ENCODE measurements at regions not wholly inside any gene's neighbourhood (a gene's known extent, or its start where the extent isn't known, plus 50 kb on each side); places are given as distances from the start of the nearest gene placed in this dataset.

DNA sequence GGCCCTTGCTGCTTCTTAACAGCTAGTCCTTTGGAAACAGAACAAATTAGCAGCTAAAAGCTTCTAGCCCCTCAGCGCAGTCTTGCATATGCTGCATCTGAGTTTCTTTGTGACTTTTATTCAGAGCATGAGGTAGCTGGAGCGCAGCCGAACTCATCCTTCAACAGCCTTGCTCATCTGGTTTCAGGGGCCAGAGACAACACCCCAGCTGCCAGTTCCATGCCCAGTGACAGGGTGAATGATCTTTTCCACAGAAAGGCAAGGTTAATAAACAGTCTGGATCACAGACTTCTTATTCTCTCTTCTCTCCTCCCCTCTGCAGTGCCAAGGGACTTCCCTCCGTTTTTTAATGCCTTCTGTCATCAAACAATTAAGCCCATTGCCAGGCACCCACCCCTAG is 216.6 kb upstream of the INTU start:
- H3K4me3 ChIP-seq = no peak overlapping the region
- no peak overlapping the region for H3K27ac ChIP-seq
- TF ChIP-seq, protein P1, sequence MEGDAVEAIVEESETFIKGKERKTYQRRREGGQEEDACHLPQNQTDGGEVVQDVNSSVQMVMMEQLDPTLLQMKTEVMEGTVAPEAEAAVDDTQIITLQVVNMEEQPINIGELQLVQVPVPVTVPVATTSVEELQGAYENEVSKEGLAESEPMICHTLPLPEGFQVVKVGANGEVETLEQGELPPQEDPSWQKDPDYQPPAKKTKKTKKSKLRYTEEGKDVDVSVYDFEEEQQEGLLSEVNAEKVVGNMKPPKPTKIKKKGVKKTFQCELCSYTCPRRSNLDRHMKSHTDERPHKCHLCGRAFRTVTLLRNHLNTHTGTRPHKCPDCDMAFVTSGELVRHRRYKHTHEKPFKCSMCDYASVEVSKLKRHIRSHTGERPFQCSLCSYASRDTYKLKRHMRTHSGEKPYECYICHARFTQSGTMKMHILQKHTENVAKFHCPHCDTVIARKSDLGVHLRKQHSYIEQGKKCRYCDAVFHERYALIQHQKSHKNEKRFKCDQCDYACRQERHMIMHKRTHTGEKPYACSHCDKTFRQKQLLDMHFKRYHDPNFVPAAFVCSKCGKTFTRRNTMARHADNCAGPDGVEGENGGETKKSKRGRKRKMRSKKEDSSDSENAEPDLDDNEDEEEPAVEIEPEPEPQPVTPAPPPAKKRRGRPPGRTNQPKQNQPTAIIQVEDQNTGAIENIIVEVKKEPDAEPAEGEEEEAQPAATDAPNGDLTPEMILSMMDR (IDR thresholded peaks at IDR 0.05) = no peak
- TF ChIP-seq POLR2A (IDR thresholded peaks at IDR 0.05) (no peak), EP300 (IDR thresholded peaks at IDR 0.05) (no peak), POLR2AphosphoS5 (IDR thresholded peaks at IDR 0.05) (no peak)
- ATAC-seq = no peak
- H3K9me3 ChIP-seq = no peaks in the 10 kb centered on the region
- WGBS, 2 donors (ENCODE audit: low coverage in 1 of 2) = 69 to 74% methylated on average over 3 to 4 of the region's 4 CpGs
- H3K4me1 ChIP-seq = peaks cover 0 to 55% (median 5%) of the 10 kb centered on the region in 3 donors
- no peaks in the 10 kb centered on the region for H3K27me3 ChIP-seq
- no peaks in the 10 kb centered on the region for H3K36me3 ChIP-seq

DNA sequence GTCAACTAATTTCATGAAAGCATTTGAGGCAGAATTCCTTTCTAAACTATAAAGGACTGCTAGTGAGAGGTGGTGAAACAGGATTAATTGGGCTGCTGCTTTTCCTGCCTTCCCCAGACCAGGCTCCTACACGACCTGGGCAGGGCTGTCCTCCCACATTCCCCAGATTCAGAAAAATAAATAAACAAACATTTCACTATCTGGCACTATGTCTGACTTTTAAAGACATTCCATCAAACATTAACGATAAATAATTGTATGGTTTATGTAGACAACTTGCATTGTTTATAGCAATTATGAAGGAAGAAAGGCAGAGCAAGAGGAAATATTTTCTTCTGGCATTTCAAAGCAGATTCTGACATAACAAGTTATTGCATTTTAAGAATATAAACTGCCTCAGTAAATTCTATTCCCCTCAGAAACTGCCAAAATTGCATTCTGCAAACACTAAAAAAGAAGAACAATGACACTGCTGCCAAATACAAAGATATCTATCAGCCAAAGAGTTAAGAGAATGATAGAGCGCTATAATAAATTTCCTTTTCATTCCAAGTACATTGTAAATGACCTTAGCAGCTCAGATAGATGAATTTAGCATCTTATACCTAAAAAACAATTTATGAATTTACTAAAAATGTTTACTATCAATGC is 214.7 kb upstream of the INTU start:
- H3K36me3 ChIP-seq = no peaks in the 10 kb centered on the region
- no peaks in the 10 kb centered on the region for H3K27me3 ChIP-seq
- TF ChIP-seq, protein P1 (IDR thresholded peaks at IDR 0.05) = no peak
- TF ChIP-seq POLR2AphosphoS5 (IDR thresholded peaks at IDR 0.05) (no peak), POLR2A (IDR thresholded peaks at IDR 0.05) (no peak), EP300 (IDR thresholded peaks at IDR 0.05) (no peak)
- 22 to 49% methylated on average over 2 to 3 of the region's 3 CpGs for WGBS, 2 donors (ENCODE audit: low coverage in 1 of 2)
- no peak for ATAC-seq
- peaks cover 0 to 42% (median 5%) of the 10 kb centered on the region in 3 donors for H3K4me1 ChIP-seq
- no peaks in the 10 kb centered on the region for H3K9me3 ChIP-seq
- H3K4me3 ChIP-seq = no peak overlapping the region
- no peak overlapping the region for H3K27ac ChIP-seq

DNA sequence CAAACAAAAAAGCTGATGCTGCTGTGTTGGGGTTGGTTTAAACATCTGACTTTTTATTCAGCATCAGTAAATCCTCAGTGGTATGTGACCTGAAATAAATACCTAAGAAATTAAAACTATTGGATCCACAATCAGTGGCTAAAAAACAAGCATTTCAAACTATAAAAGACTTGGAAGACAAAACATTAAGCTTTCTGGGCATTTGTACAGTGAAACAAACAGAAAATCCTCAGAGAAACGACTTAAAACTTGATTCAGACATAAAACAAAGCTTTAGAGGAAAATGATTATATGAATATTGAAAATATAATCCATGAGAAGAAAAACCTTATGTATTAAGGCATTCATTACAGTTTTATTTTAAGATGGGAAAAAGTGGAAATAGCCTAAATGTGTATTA is 213.3 kb upstream of the INTU start:
- no peak for ATAC-seq
- WGBS, 2 donors (ENCODE audit: low coverage in 1 of 2) = 38 to 78% methylated on average over 1 of the region's 1 CpG
- H3K4me1 ChIP-seq = peaks cover 0 to 28% (median 4%) of the 10 kb centered on the region in 3 donors
- no peaks in the 10 kb centered on the region for H3K36me3 ChIP-seq
- H3K9me3 ChIP-seq = no peaks in the 10 kb centered on the region
- TF ChIP-seq POLR2AphosphoS5 (IDR thresholded peaks at IDR 0.05) (no peak), EP300 (IDR thresholded peaks at IDR 0.05) (no peak), POLR2A (IDR thresholded peaks at IDR 0.05) (no peak)
- TF ChIP-seq, protein P1 (IDR thresholded peaks at IDR 0.05) = no peak
- no peaks in the 10 kb centered on the region for H3K27me3 ChIP-seq
- no peak overlapping the region for H3K27ac ChIP-seq
- H3K4me3 ChIP-seq = no peak overlapping the region

DNA sequence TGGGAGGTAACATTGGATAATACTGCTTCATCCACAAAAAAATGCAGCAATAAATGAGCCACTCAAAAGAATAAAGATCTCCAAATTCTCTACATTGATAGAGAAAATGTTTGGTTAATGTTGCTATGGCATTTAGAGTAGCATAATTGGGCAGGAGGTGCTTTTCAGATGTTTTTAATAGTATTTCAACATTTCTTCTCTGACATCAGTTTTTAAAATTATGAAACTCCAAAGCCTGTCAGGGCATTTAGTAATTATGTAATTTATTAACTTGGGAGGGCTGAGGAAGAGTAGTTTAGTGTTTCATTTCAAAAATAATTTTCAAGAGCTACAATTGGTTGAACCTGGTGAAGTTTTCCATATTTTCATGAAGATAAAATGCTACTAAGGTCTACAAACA is 211.3 kb upstream of the INTU start:
- H3K27me3 ChIP-seq = no peaks in the 10 kb centered on the region
- H3K9me3 ChIP-seq = no peaks in the 10 kb centered on the region
- H3K36me3 ChIP-seq = no peaks in the 10 kb centered on the region
- no peak overlapping the region for H3K4me3 ChIP-seq
- H3K4me1 ChIP-seq = peaks cover 0 to 10% (median 2%) of the 10 kb centered on the region in 3 donors
- ATAC-seq = peak; percentile 60
- TF ChIP-seq, protein P1 (IDR thresholded peaks at IDR 0.05) = no peak
- TF ChIP-seq POLR2AphosphoS5 (IDR thresholded peaks at IDR 0.05) (no peak), POLR2A (IDR thresholded peaks at IDR 0.05) (no peak), EP300 (IDR thresholded peaks at IDR 0.05) (no peak)
- H3K27ac ChIP-seq = no peak overlapping the region

DNA sequence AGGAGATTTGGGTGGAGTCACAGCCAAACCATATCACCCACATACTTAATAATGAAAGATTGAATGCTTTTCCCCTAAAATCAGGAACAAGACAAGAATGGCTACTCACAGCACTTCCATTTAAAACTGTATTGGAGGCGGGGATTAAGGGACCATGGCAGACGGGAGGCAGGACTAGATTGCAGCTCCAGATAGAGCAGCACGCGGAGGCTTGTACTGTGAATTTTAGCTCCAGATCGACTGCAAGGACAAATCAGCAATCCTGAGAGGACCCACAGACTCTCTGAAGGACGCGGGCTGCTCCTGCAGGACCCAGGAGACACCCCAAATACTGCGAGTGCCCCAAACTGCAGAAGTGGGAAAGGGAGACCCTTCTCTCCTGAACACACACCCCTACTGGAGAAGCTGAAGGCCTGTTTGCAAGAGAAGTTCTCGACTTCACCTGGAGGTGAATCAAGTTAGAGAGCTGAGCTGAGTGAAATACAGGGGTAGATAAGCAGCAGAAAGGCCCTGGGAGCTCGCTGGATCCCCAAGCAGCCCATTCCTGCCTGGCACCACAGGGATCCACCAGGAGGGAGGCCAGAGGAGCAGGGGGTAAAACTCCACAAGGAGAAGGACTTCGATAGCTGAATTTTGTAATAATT is 207.4 kb upstream of the INTU start:
- ATAC-seq = no peak
- Histone ChIP-seq H3K27me3 (no peaks in the 10 kb centered on the region), H3K4me3 (no peak overlapping the region), H3K4me1 (no peaks in the 10 kb centered on the region), H3K9me3 (no peaks in the 10 kb centered on the region), H3K36me3 (no peaks in the 10 kb centered on the region), H3K27ac (no peak overlapping the region)
- 96 to 100% methylated on average over 2 to 5 of the region's 11 CpGs for WGBS, 2 donors (ENCODE audit: low coverage in 1 of 2)
- TF ChIP-seq POLR2A (IDR thresholded peaks at IDR 0.05) (no peak), EP300 (IDR thresholded peaks at IDR 0.05) (no peak), POLR2AphosphoS5 (IDR thresholded peaks at IDR 0.05) (no peak)
- TF ChIP-seq, protein P1 (IDR thresholded peaks at IDR 0.05) = no peak
